Endodermal cell (in vitro differentiated cells): ENCODE measurements at regions not wholly inside any gene's neighbourhood (a gene's known extent, or its start where the extent isn't known, plus 50 kb on each side); places are given as distances from the start of the nearest gene placed in this dataset.

ENCODE experiments used
- DNase-seq: peaks from one replicate; pipeline ENCODE4 v3.0.0-alpha.2; 2017
- H3K27ac ChIP-seq: 2 replicates; pipeline ENCODE4 v1.5.1; 2013; ENCODE audit warnings: mild to moderate bottlenecking, low read depth, low read length, moderate library complexity
- H3K27me3 ChIP-seq: 2 replicates; pipeline ENCODE4 v1.6.1; 2013; ENCODE audit warnings: mild to moderate bottlenecking, low read length, moderate library complexity; ENCODE audit not compliant: insufficient read depth, control insufficient read depth, poor library complexity, severe bottlenecking
- H3K36me3 ChIP-seq: 2 replicates; pipeline ENCODE4 v1.7.0; 2013; ENCODE audit warnings: mild to moderate bottlenecking, low read length, moderate library complexity; ENCODE audit not compliant: control insufficient read depth, insufficient read depth
- H3K4me1 ChIP-seq: one replicate; pipeline ENCODE4 v1.7.0; 2013; ENCODE audit warnings: low read length; ENCODE audit not compliant: control insufficient read depth, insufficient read depth
- H3K4me3 ChIP-seq: 2 replicates; pipeline ENCODE4 v1.5.1; 2013; ENCODE audit warnings: mild to moderate bottlenecking, low read length, moderate library complexity
- H3K9ac ChIP-seq: 2 replicates; pipeline ENCODE4 v1.6.1; 2013; ENCODE audit warnings: mild to moderate bottlenecking, low read length, moderate library complexity; ENCODE audit not compliant: poor library complexity, severe bottlenecking; ENCODE audit errors: extremely low read depth
- H3K9me3 ChIP-seq: 2 replicates; pipeline ENCODE4 v1.6.1; 2013; ENCODE audit warnings: mild to moderate bottlenecking, low read length, moderate library complexity; ENCODE audit not compliant: control insufficient read depth
- H3K27ac Mint-ChIP-seq: 2 replicates; pipeline ENCODE4 v1.8.0; 2020; ENCODE audit warnings: mixed read lengths
- H3K27me3 Mint-ChIP-seq: 2 replicates; pipeline ENCODE4 v1.8.0; 2021; ENCODE audit warnings: mild to moderate bottlenecking, mixed read lengths; ENCODE audit not compliant: insufficient read depth
- H3K36me3 Mint-ChIP-seq: 2 replicates; pipeline ENCODE4 v1.8.0; 2020; ENCODE audit warnings: low read depth, mixed read lengths
- H3K4me1 Mint-ChIP-seq: 2 replicates; pipeline ENCODE4 v1.8.0; 2020; ENCODE audit warnings: mixed read lengths
- H3K4me3 Mint-ChIP-seq: 2 replicates; pipeline ENCODE4 v1.8.0; 2020; ENCODE audit warnings: mild to moderate bottlenecking, moderate library complexity, mixed read lengths
- H3K9me3 Mint-ChIP-seq: 2 replicates; pipeline ENCODE4 v1.8.0; 2020; ENCODE audit warnings: mild to moderate bottlenecking, mixed read lengths
- WGBS, 2 experiments: methylation state at CpG; one replicate each; pipeline versions ENCODE4 v1.1.5 to v1.1.7; 2013; ENCODE audit warnings: missing lambda C conversion rate in 2 of 2, mixed read lengths in 1 of 2; ENCODE audit not compliant: insufficient coverage in 1 of 2, insufficient read length in 1 of 2; 5-methylcytosine and 5-hydroxymethylcytosine counted together
- TF ChIP-seq, protein P1 (sequence below): fragments of 200-600 bp; sonication (generic); conservative IDR thresholded peaks from 2 replicates; pipeline ENCODE4 v1.5.0; 2021; ENCODE audit warnings: antibody characterized with exemption, mild to moderate bottlenecking

DNA sequence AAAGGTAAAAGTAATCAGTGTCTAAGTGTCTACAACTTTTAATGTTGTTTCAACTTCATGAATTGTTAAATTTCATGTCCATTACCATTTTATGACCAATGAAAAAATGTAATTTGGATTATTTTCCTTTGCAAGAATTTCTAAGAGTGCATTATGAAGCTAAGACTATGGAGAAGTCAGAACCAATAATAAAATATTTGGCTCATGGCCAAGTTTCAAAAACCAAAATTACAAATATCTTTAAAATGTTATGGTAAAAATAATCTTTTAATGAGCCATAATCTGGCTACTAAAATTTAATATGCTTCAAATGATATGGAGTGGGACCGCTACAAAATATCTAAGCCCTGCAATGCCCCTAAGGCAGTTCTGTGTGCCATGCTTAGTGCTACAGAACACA is 294.1 kb upstream of the SMIM30 start:
- DNase-seq = no peak
- Mint-ChIP-seq H3K4me1 (peaks cover 9% of the 10 kb centered on the region), H3K9me3 (no peaks in the 10 kb centered on the region), H3K27ac (no peak overlapping the region), H3K36me3 (no peaks in the 10 kb centered on the region), H3K4me3 (no peak overlapping the region), H3K27me3 (peaks cover 13% of the 10 kb centered on the region)
- Histone ChIP-seq H3K4me3 (no peak overlapping the region), H3K36me3 (no peaks in the 10 kb centered on the region), H3K4me1 (no peaks in the 10 kb centered on the region), H3K27me3 (peaks cover 13% of the 10 kb centered on the region), H3K9me3 (no peaks in the 10 kb centered on the region), H3K9ac (no peak overlapping the region), H3K27ac (no peak overlapping the region)
- WGBS, 2 experiments = 94% methylated on average over 1 of the region's 1 CpG; no CpG with 5 or more reads in 1 of the 2 experiments
- TF ChIP-seq, protein P1, sequence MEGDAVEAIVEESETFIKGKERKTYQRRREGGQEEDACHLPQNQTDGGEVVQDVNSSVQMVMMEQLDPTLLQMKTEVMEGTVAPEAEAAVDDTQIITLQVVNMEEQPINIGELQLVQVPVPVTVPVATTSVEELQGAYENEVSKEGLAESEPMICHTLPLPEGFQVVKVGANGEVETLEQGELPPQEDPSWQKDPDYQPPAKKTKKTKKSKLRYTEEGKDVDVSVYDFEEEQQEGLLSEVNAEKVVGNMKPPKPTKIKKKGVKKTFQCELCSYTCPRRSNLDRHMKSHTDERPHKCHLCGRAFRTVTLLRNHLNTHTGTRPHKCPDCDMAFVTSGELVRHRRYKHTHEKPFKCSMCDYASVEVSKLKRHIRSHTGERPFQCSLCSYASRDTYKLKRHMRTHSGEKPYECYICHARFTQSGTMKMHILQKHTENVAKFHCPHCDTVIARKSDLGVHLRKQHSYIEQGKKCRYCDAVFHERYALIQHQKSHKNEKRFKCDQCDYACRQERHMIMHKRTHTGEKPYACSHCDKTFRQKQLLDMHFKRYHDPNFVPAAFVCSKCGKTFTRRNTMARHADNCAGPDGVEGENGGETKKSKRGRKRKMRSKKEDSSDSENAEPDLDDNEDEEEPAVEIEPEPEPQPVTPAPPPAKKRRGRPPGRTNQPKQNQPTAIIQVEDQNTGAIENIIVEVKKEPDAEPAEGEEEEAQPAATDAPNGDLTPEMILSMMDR = no peak

DNA sequence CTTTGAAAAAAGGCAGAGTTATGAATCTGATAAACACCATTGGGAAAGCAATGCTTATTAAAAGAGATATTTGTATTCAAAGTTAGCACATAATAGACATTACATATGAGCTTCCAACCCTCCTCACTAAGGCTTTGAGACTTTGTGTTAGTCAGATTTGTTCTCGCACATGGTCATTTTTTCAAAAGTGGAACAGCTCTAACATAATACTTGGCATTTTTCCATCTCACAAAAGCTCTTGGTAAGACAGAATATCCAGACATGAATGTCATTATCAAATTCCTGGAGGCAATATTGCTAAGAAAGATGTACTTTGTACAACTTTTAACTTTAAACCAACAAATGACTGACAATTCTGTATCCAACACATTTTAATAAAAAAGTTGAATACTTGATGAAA is 292.4 kb upstream of the SMIM30 start:
- TF ChIP-seq, protein P1 = no peak
- no peak for DNase-seq
- Mint-ChIP-seq H3K9me3 (no peaks in the 10 kb centered on the region), H3K27me3 (peaks cover 4% of the 10 kb centered on the region), H3K4me3 (no peak overlapping the region), H3K4me1 (peaks cover 9% of the 10 kb centered on the region), H3K36me3 (no peaks in the 10 kb centered on the region), H3K27ac (no peak overlapping the region)
- H3K27ac ChIP-seq = no peak overlapping the region
- WGBS, 2 experiments = 71 to 97% methylated on average over 1 of the region's 1 CpG
- H3K4me3 ChIP-seq = no peak overlapping the region
- H3K9me3 ChIP-seq = no peaks in the 10 kb centered on the region
- peaks cover 5% of the 10 kb centered on the region for H3K27me3 ChIP-seq
- H3K9ac ChIP-seq = no peak overlapping the region
- H3K36me3 ChIP-seq = no peaks in the 10 kb centered on the region
- H3K4me1 ChIP-seq = no peaks in the 10 kb centered on the region

DNA sequence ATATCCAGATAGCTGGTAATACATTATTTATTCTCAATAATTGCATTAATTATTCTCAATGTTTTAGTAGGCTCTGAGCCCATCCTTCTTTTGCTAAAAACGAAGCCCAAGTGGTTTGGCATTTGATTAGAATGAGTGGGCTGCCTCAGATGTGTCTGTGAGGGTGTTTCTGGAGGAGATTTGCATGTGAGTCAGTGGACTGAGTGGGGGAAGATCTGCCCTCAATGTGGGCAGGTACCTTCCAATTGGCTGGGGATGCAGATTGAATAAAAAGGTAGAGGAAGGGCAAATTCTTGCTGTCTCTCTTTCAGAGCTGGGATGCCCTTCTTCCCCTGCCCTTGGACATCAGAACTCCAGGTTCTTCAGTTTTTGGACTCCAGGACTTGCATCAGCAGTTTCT is 290.6 kb upstream of the SMIM30 start:
- H3K4me1 Mint-ChIP-seq = no peaks in the 10 kb centered on the region
- no peak overlapping the region for H3K27ac Mint-ChIP-seq
- WGBS, 2 experiments = 85% methylated on average over 1 of the region's 1 CpG; no CpG with 5 or more reads in 1 of the 2 experiments
- no peaks in the 10 kb centered on the region for H3K4me1 ChIP-seq
- DNase-seq = no peak
- no peak overlapping the region for H3K4me3 ChIP-seq
- no peak overlapping the region for H3K9ac ChIP-seq
- no peaks in the 10 kb centered on the region for H3K27me3 ChIP-seq
- H3K27ac ChIP-seq = no peak overlapping the region
- H3K9me3 Mint-ChIP-seq = no peaks in the 10 kb centered on the region
- H3K27me3 Mint-ChIP-seq = no peaks in the 10 kb centered on the region
- no peaks in the 10 kb centered on the region for H3K36me3 Mint-ChIP-seq
- no peaks in the 10 kb centered on the region for H3K9me3 ChIP-seq
- TF ChIP-seq, protein P1 = no peak
- H3K4me3 Mint-ChIP-seq = no peak overlapping the region
- no peaks in the 10 kb centered on the region for H3K36me3 ChIP-seq
